ENCODE measurements at regions not wholly inside any gene's neighbourhood (a gene's known extent, or its start where the extent isn't known, plus 50 kb on each side); places are given as distances from the start of the nearest gene placed in this dataset.

DNA sequence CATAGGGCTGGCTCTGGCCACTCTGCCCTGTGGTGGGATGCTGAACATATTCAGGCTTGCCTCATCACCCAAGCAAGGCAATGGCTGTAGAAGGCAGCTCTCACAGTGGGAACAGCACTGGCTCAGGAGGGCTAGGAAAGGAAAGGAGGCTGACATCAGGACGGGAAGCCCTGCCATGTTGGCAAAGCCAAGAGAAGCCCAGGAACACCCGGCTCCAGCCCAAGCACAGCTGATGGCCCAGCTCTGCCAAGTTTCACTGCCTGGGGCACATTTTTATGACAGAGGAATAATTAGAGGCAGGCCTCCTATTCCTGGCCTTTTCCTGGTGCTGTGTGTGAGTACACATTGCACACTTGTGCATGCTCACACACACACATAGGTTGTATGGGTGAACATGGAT, 163.6 kb upstream of the SMIM23 start:
- H3K4me1 ChIP-seq (ENCODE audit: insufficient read depth), result no peaks in the 10 kb centered on the region
- no peak overlapping the region for H3K27ac ChIP-seq
- H3K27me3 ChIP-seq, result no peaks in the 10 kb centered on the region
- no peaks in the 10 kb centered on the region for H3K36me3 ChIP-seq
- TF ChIP-seq, protein P1, sequence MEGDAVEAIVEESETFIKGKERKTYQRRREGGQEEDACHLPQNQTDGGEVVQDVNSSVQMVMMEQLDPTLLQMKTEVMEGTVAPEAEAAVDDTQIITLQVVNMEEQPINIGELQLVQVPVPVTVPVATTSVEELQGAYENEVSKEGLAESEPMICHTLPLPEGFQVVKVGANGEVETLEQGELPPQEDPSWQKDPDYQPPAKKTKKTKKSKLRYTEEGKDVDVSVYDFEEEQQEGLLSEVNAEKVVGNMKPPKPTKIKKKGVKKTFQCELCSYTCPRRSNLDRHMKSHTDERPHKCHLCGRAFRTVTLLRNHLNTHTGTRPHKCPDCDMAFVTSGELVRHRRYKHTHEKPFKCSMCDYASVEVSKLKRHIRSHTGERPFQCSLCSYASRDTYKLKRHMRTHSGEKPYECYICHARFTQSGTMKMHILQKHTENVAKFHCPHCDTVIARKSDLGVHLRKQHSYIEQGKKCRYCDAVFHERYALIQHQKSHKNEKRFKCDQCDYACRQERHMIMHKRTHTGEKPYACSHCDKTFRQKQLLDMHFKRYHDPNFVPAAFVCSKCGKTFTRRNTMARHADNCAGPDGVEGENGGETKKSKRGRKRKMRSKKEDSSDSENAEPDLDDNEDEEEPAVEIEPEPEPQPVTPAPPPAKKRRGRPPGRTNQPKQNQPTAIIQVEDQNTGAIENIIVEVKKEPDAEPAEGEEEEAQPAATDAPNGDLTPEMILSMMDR (IDR thresholded peaks at IDR 0.05), result no peak
- TF ChIP-seq EP300 (IDR thresholded peaks at IDR 0.05) (no peak), POLR2A (IDR thresholded peaks at IDR 0.05) (no peak)
- intact Hi-C loops (cut with DNase I), result no loop called here
- 73 to 83% (median 79%) methylated on average over 2 of the region's 2 CpGs for WGBS, 3 donors
- no peaks in the 10 kb centered on the region for H3K9me3 ChIP-seq
- DNase-seq, result no peak
- H3K4me3 ChIP-seq, result no peak overlapping the region

DNA sequence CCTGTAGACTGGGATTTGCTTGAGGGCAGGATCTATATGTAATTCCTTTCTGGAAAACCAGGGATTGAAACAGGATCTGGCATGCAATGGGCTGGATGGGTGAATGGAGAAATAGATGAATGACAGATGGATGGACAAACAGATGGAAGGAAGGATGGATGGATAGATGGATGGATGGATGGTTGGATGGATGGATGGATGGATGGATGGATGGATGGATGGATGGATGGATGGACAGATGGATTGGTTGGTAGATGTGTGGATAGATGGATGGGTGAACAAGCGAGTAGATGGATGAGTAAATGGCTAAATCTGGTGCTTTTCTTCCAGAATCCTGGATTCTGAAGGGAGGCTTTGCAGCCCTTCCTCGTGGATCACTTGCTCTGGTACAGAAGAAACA, 162.5 kb upstream of the SMIM23 start:
- no peak overlapping the region for H3K27ac ChIP-seq
- 61 to 80% (median 74%) methylated on average over 2 of the region's 2 CpGs for WGBS, 3 donors
- no peaks in the 10 kb centered on the region for H3K36me3 ChIP-seq
- no peaks in the 10 kb centered on the region for H3K4me1 ChIP-seq (ENCODE audit: insufficient read depth)
- TF ChIP-seq POLR2A (IDR thresholded peaks at IDR 0.05) (no peak), EP300 (IDR thresholded peaks at IDR 0.05) (no peak)
- TF ChIP-seq, protein P1 (IDR thresholded peaks at IDR 0.05), result no peak
- intact Hi-C loops (cut with DNase I), result no loop called here
- no peak overlapping the region for H3K4me3 ChIP-seq
- no peaks in the 10 kb centered on the region for H3K27me3 ChIP-seq
- H3K9me3 ChIP-seq, result no peaks in the 10 kb centered on the region
- DNase-seq, result no peak

DNA sequence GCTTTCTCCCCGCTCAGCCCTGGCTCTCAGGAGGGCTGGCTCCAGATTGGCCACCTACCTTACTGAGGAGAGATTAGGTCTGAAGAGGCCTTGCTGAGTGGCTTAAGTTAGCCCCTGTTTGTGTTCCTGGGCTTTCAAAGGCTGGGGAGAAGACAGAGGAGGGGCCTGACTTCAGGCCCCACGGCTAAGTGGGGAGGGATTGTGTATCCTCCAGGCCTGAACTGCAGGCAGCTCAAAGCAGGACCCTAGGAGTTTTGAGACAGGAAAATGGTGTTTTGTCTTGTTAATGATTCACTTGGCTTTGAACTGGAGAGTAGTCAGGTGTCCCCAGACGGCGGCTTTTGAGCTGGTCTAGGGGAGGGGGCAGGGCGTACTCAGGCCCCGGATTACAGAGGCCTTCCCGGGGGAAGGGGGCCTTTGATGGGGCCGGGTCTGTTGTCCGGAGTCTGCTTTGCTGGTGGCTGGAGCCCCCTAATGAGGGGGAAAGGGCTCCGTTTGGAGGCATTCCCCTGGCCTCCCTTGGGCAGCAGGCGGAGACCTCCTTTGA, 162.0 kb upstream of the SMIM23 start:
- Histone ChIP-seq H3K27ac (no peak overlapping the region), H3K27me3 (no peaks in the 10 kb centered on the region), H3K4me1 (ENCODE audit: insufficient read depth) (no peaks in the 10 kb centered on the region), H3K36me3 (no peaks in the 10 kb centered on the region), H3K9me3 (no peaks in the 10 kb centered on the region), H3K4me3 (no peak overlapping the region)
- 33 to 52% (median 34%) methylated on average over 11 of the region's 11 CpGs for WGBS, 3 donors
- no peak for TF ChIP-seq EP300 (IDR thresholded peaks at IDR 0.05)
- TF ChIP-seq, protein P1 (IDR thresholded peaks at IDR 0.05), result no peak
- TF ChIP-seq POLR2A (IDR thresholded peaks at IDR 0.05), result no peak
- no peak for DNase-seq
- intact Hi-C loops (cut with DNase I), result no loop called here

DNA sequence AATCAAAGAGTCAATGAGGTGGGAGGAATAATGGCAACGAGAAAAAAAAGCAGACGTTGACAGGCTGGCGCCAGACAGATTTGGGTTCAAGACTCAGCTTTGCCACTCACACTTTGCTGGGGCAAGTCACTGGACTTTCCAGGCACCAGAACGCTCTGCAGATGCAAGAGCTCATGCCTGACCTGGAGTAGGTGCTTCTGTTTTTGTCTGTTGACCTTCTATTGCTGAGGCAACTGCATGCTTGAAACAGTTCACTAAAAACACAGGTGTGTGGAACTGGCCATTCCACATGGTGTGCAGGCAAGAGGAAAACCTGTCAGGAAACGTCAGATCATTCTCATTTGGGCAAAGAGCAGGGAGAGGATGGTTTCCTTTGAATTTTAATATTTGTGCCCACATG, 161.2 kb upstream of the SMIM23 start:
- Histone ChIP-seq H3K36me3 (no peaks in the 10 kb centered on the region), H3K4me3 (no peak overlapping the region), H3K27ac (no peak overlapping the region), H3K27me3 (no peaks in the 10 kb centered on the region), H3K9me3 (no peaks in the 10 kb centered on the region), H3K4me1 (ENCODE audit: insufficient read depth) (no peaks in the 10 kb centered on the region)
- WGBS, 3 donors, result 39 to 49% (median 46%) methylated on average over 5 of the region's 5 CpGs
- intact Hi-C loops (cut with DNase I), result no loop called here
- TF ChIP-seq EP300 (IDR thresholded peaks at IDR 0.05), result no peak
- TF ChIP-seq, protein P1 (IDR thresholded peaks at IDR 0.05), result no peak
- TF ChIP-seq POLR2A (IDR thresholded peaks at IDR 0.05), result no peak
- no peak for DNase-seq

Measured in ovary (tissue), 7 donors.